ENCODE measurements at regions not wholly inside any gene's neighbourhood (a gene's known extent, or its start where the extent isn't known, plus 50 kb on each side); places are given as distances from the start of the nearest gene placed in this dataset.
A peak's percentile ranks its signal among the peaks of the same experiment; 100 is the strongest.

DNA sequence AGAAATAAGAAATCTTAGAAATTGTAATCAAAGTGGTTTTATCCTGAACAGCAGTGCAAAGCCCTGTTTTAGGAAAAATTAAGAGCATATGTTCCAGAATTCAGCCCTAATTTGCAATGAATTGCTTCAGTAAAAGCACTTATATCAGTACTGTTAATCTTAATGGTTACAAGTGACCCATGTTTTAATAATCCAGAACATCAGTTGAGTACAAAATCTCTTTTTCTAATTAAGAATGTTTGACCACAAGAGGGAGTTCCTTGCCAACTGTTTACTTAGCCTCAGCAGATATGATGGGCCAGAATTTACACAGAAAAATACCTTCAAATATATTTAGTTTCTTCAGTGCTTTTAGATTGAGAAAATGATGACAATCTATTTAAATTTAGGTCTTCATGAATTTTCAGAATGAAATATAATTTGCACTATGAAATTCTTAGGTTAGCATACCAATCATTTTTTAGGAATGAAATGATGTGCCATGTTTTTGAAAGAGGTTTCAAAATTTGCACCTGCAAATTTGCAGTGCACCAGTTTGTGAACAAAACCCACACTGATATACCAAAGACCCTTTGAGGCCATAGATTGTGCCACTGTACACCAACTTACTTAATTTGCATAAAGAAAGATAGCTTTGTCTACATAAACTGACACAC lies 926.3 kb upstream of the ARRDC3 start:
- SMC1A ChIA-PET (ENCODE audit: uncharacterized antibody, unreplicated experiment): interaction anchor here (0.7 to 1.4 kb wide), 2 partner anchors 161 to 668 kb away, joined by 3 to 4 read pairs; no protein-coding TSS in a partner anchor
- POLR2A ChIA-PET: no interaction called here
- FAIRE-seq (peak; percentile 27), DNase-seq (ENCODE audit: low read depth, low spot score) (no peak), ATAC-seq (peak; percentile 64)
- no TSS peak for BruUV-seq (replicated peaks)
- TF ChIP-seq BCLAF1 (IDR thresholded peaks at IDR 0.05) (no peak), ZBTB33 (IDR thresholded peaks at IDR 0.05) (no peak), SMC3 (IDR thresholded peaks at IDR 0.05; ENCODE audit: borderline replicate concordance, low read length) (peak; percentile 46; the same call in 1 of the 2 replicates), RAD21 (IDR thresholded peaks at IDR 0.05; ENCODE audit: insufficient read depth, low read depth, low read length) (peak; percentile 75)
- TF ChIP-seq, protein P1, sequence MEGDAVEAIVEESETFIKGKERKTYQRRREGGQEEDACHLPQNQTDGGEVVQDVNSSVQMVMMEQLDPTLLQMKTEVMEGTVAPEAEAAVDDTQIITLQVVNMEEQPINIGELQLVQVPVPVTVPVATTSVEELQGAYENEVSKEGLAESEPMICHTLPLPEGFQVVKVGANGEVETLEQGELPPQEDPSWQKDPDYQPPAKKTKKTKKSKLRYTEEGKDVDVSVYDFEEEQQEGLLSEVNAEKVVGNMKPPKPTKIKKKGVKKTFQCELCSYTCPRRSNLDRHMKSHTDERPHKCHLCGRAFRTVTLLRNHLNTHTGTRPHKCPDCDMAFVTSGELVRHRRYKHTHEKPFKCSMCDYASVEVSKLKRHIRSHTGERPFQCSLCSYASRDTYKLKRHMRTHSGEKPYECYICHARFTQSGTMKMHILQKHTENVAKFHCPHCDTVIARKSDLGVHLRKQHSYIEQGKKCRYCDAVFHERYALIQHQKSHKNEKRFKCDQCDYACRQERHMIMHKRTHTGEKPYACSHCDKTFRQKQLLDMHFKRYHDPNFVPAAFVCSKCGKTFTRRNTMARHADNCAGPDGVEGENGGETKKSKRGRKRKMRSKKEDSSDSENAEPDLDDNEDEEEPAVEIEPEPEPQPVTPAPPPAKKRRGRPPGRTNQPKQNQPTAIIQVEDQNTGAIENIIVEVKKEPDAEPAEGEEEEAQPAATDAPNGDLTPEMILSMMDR (IDR thresholded peaks at IDR 0.05 in 2 of 3, conservative IDR thresholded peaks at IDR 0.05 in 1 of 3; ENCODE audit: control insufficient read depth in 2 of 3, extremely low read depth in 1 of 3, insufficient read depth in 1 of 3, low read depth in 3 of 3, low read length in 3 of 3): peak in 2 of 3 experiments; percentile 27 to 47; a peak in 3 of 6 replicates
- TF ChIP-seq, protein P2, sequence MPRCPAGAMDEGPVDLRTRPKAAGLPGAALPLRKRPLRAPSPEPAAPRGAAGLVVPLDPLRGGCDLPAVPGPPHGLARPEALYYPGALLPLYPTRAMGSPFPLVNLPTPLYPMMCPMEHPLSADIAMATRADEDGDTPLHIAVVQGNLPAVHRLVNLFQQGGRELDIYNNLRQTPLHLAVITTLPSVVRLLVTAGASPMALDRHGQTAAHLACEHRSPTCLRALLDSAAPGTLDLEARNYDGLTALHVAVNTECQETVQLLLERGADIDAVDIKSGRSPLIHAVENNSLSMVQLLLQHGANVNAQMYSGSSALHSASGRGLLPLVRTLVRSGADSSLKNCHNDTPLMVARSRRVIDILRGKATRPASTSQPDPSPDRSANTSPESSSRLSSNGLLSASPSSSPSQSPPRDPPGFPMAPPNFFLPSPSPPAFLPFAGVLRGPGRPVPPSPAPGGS (IDR thresholded peaks at IDR 0.05; ENCODE audit: borderline replicate concordance, insufficient read depth, low read depth, low read length, poor library complexity, severe bottlenecking): no peak
- RAD21 ChIA-PET (ENCODE audit: unreplicated experiment): interaction anchor here (1.5 kb wide), 1 partner anchor 16 kb away, joined by 4 read pairs; no protein-coding TSS in a partner anchor
- Histone ChIP-seq H3K9ac (ENCODE audit: control insufficient read depth, insufficient read depth, low read length) (no peak overlapping the region), H3K27me3 (replicated peaks in 1 of 2; ENCODE audit: control insufficient read depth in 2 of 2, insufficient read depth in 2 of 2, low read length in 1 of 2) (no peaks in the 10 kb centered on the region), H4K20me1 (ENCODE audit: control insufficient read depth, insufficient read depth) (no peaks in the 10 kb centered on the region), H3K36me3 (ENCODE audit: control insufficient read depth in 2 of 2, insufficient read depth in 2 of 2, low read length in 1 of 2) (no peaks in the 10 kb centered on the region), H2AFZ (ENCODE audit: control insufficient read depth, low read depth, low read length) (no peak overlapping the region), H3K4me3 (no peak overlapping the region), H3K79me2 (ENCODE audit: control insufficient read depth, insufficient read depth, low read length) (no peaks in the 10 kb centered on the region), H3K27ac (ENCODE audit: control insufficient read depth, insufficient read depth) (no peak overlapping the region), H3K4me1 (ENCODE audit: control insufficient read depth, insufficient read depth, low read length) (no peaks in the 10 kb centered on the region), H3K9me3 (replicated peaks; ENCODE audit: control insufficient read depth, insufficient read depth, low read length) (no peaks in the 10 kb centered on the region), H3K4me2 (ENCODE audit: control insufficient read depth, insufficient read depth) (no peak overlapping the region)
- intact Hi-C loops (cut with micrococcal nuclease; ENCODE audit: unreplicated experiment) (loop anchor here (2.0 kb wide), 1 partner anchor 161 kb away; no protein-coding TSS in a partner anchor), in situ Hi-C loops (cut with MboI) (no loop called here)
- CTCF ChIA-PET: interaction anchor here (1.0 to 1.9 kb wide), 3 partner anchors 69 to 530 kb away, joined by 3 to 13 read pairs (median 4); no protein-coding TSS in a partner anchor

Data from GM12878 (cell line).